Mononuclear cell (primary cell): ENCODE measurements at regions not wholly inside any gene's neighbourhood (a gene's known extent, or its start where the extent isn't known, plus 50 kb on each side); places are given as distances from the start of the nearest gene placed in this dataset.

Experiments used
- H3K27me3 ChIP-seq: 2 replicates; pipeline ENCODE4 v1.6.0; 2011; ENCODE audit warnings: low read length, control low read depth; ENCODE audit not compliant: insufficient read depth
- H3K4me1 ChIP-seq: 2 replicates; pipeline ENCODE4 v1.5.1; 2011; ENCODE audit warnings: mild to moderate bottlenecking, low read length, control low read depth; ENCODE audit not compliant: insufficient read depth
- H3K4me3 ChIP-seq: 2 replicates; pipeline ENCODE4 v1.5.1; 2011; ENCODE audit warnings: mild to moderate bottlenecking, low read length, moderate library complexity
- H3K9me3 ChIP-seq: 2 replicates; pipeline ENCODE4 v1.5.1; 2011; ENCODE audit warnings: low read depth, mild to moderate bottlenecking, control low read depth, low read length

GRCh38 chr9:81266086-81266485 is 423.3 kb downstream of the TLE1 start:
- H3K4me3 ChIP-seq = no peak overlapping the region
- H3K9me3 ChIP-seq = no peaks in the 10 kb centered on the region
- no peaks in the 10 kb centered on the region for H3K4me1 ChIP-seq
- H3K27me3 ChIP-seq = no peaks in the 10 kb centered on the region

GRCh38 chr9:81264516-81264915 is 424.8 kb downstream of the TLE1 start:
- H3K27me3 ChIP-seq = no peaks in the 10 kb centered on the region
- no peaks in the 10 kb centered on the region for H3K9me3 ChIP-seq
- H3K4me1 ChIP-seq = no peaks in the 10 kb centered on the region
- H3K4me3 ChIP-seq = no peak overlapping the region

- no peak overlapping the region for H3K4me3 ChIP-seq
- H3K4me1 ChIP-seq = no peaks in the 10 kb centered on the region
- H3K9me3 ChIP-seq = no peaks in the 10 kb centered on the region
- no peaks in the 10 kb centered on the region for H3K27me3 ChIP-seq
Measured at GRCh38 chr9:81259896-81260295, 429.5 kb downstream of the TLE1 start.

GRCh38 chr9:81256368-81256767 is 433.0 kb downstream of the TLE1 start:
- no peaks in the 10 kb centered on the region for H3K27me3 ChIP-seq
- no peak overlapping the region for H3K4me3 ChIP-seq
- H3K9me3 ChIP-seq = no peaks in the 10 kb centered on the region
- H3K4me1 ChIP-seq = no peaks in the 10 kb centered on the region

DNA sequence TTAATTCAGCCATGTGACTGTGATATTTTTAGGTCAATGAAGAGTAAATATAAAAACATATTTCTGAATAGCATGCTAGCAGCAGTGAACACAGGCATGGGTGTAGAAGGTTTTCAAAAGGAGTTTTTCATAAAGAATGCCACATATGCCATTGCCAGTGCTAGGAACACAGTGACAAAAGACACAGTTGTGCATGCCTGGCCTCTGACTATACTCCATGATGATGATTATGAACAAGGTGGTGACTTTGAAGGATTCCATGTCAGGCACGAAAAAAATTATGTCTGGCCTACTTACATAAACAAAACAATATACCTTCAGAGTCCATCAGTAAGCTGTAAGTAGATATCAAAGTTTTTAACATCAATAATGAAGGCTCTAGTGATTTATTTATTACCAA is 438.7 kb downstream of the TLE1 start:
- Histone ChIP-seq H3K9me3 (no peaks in the 10 kb centered on the region), H3K4me1 (no peaks in the 10 kb centered on the region), H3K4me3 (no peak overlapping the region), H3K27me3 (no peaks in the 10 kb centered on the region)

- Histone ChIP-seq H3K27me3 (no peaks in the 10 kb centered on the region), H3K4me3 (no peak overlapping the region), H3K9me3 (no peaks in the 10 kb centered on the region), H3K4me1 (no peaks in the 10 kb centered on the region)
Measured at GRCh38 chr9:81250041-81250440, 439.3 kb downstream of the TLE1 start.

DNA sequence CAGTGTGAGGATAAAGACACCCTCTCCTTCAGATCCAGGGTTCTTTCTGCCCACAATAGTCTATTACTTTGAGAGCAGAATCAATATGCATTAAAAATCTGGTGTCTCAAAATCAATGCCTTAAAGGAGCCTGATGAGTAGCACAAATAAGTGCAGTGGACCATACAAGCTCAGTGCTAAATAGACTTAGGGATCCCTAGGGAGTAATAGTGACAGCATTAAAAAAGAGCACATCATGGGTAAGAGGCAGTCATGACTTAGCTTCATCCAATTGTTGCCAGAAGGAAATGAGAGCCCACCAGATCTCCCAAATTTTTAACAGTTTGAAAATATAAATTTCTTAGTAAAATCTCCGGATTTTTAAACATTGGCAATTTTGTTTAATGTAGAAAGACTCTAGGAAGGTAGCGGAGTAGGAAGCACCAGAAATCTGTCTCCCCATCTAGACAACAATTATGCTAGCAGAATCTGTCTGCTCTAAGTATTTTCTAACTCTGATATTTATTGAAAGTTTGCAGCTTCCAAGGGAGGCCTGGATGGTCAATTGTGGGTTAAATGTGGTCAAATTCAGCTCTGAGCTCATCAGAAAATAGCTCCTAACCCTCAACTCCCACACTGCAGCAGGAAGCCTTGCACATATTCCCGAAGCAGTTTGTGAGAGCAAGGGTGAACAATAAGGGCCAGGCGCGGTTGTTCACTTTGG is 443.9 kb downstream of the TLE1 start:
- no peaks in the 10 kb centered on the region for H3K4me1 ChIP-seq
- no peaks in the 10 kb centered on the region for H3K27me3 ChIP-seq
- no peak overlapping the region for H3K4me3 ChIP-seq
- no peaks in the 10 kb centered on the region for H3K9me3 ChIP-seq

- no peaks in the 10 kb centered on the region for H3K27me3 ChIP-seq
- no peaks in the 10 kb centered on the region for H3K4me1 ChIP-seq
- H3K4me3 ChIP-seq = no peak overlapping the region
- H3K9me3 ChIP-seq = no peaks in the 10 kb centered on the region
Measured at GRCh38 chr9:81244631-81245030, 444.7 kb downstream of the TLE1 start.

GRCh38 chr9:81242866-81243265 is 446.5 kb downstream of the TLE1 start:
- no peaks in the 10 kb centered on the region for H3K9me3 ChIP-seq
- H3K4me1 ChIP-seq = no peaks in the 10 kb centered on the region
- H3K27me3 ChIP-seq = no peaks in the 10 kb centered on the region
- H3K4me3 ChIP-seq = no peak overlapping the region

GRCh38 chr9:81239388-81239787 is 450.0 kb downstream of the TLE1 start:
- H3K27me3 ChIP-seq = no peaks in the 10 kb centered on the region
- H3K4me3 ChIP-seq = no peak overlapping the region

GRCh38 chr9:81237565-81238231 is 451.6 kb downstream of the TLE1 start:
- Histone ChIP-seq H3K4me3 (no peak overlapping the region), H3K27me3 (no peaks in the 10 kb centered on the region), H3K9me3 (no peaks in the 10 kb centered on the region), H3K4me1 (no peaks in the 10 kb centered on the region)

More at GRCh38 chr9:81239388-81239787, 450.0 kb downstream of the TLE1 start:
- Histone ChIP-seq H3K4me1 (no peaks in the 10 kb centered on the region), H3K9me3 (no peaks in the 10 kb centered on the region)

DNA sequence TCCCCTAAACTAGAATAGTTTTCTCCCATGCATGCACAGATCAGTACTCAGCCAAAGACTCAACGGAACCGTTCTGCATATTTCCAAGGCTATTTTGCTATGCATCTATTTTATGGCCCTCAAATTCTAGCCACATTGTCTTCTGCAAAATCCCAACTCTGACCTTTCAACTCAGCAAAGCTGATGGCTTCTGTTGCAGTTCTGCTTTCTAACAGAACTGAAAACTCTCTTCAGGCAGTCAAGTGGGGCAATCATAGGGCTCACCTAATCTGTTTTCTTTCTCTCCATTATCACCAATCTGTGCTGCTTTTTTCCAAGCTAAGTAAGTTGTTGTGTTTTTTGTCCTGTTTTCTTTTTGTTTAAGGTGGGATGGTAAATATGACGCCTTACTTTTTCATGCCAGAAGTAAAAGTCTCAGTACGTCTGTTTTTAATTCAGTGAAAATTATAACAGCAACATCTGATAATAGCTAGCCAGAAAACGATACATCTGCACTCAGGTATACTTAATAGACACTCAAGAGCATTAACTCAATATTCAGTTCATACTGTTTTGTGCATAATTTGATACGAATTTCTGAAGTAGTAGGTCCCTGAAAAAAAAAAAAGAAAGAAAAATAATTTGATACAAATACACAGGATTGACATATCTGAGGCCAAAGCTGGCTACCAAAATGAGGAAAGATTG is 454.3 kb downstream of the TLE1 start:
- no peaks in the 10 kb centered on the region for H3K27me3 ChIP-seq
- no peaks in the 10 kb centered on the region for H3K4me1 ChIP-seq
- H3K9me3 ChIP-seq = no peaks in the 10 kb centered on the region
- H3K4me3 ChIP-seq = no peak overlapping the region

DNA sequence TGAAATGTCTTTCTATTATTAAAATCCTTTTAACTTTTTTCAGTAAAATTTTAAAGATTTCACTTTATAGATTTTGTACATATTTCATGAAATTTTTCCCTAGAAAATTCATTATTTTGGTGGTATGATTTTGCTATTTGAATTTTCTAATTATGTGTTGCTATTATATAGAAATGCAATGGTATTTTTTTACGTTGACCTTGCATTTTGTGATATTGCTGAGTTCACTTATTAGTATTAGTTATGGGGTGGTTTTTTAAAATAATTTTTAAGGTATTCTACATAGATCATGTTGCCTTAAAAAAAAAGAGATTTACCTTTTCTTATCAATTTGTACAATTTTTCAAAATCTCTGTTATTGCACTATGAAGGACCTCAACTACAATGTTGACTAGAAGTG is 458.3 kb downstream of the TLE1 start:
- H3K27me3 ChIP-seq = no peaks in the 10 kb centered on the region
- no peaks in the 10 kb centered on the region for H3K4me1 ChIP-seq
- no peaks in the 10 kb centered on the region for H3K9me3 ChIP-seq
- no peak overlapping the region for H3K4me3 ChIP-seq

DNA sequence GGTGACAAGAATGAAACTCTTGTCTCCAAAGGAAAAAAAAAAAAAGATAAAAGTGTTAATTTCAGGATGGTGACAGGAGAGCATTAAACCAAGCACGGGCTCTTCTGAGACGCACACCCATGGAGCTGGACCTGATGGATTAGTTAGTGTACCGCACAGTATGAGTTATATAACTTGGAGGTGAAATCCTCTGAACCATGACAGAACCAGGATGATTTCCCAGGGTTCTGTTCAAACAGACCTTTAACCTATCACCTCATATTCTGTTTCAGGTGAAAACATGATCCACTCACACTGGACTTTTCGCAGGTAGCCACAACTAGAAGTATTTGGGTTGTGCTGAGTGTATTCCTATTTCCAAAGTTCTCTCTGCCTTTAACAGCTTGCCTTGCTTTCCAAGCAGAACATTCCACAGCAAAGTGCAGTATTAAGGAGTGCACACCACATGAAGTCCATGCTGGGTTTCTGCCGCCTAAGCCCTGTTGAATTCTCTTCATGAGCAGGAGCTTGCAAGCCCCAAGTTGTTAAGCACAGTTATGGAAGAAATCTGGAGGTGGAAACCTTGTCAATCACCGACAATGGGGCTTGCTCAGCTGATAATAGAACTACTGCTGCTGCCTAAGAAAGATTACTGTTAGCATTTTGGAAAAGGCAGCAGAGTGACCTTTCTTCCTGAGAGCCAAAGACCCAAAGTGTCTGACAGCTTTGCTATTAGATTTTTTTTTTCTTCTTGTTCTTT is 461.7 kb downstream of the TLE1 start:
- no peak overlapping the region for H3K4me3 ChIP-seq
- H3K4me1 ChIP-seq = no peaks in the 10 kb centered on the region
- no peaks in the 10 kb centered on the region for H3K9me3 ChIP-seq
- H3K27me3 ChIP-seq = no peaks in the 10 kb centered on the region

DNA sequence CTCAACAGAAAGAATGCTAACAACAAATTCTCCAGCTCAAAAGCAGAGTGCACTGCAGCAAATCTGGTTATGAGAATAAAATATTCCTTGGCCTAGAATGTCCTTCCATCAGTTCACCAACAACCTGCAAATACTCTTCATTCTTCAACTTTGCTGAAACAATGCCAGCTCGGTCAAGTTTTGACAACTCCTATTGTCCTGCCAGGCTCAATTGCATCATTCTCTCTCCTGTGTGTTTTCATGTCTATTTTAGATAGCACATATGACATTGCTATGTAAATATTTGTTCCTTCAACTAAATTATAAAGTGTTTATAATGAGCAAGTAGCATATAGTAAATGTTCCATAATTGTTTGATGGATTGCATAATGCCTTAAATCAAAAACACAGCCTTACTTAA is 463.8 kb downstream of the TLE1 start:
- Histone ChIP-seq H3K27me3 (no peaks in the 10 kb centered on the region), H3K4me1 (no peaks in the 10 kb centered on the region)

More for the DNA sequence above, 463.8 kb downstream of the TLE1 start:
- H3K9me3 ChIP-seq = no peaks in the 10 kb centered on the region
- H3K4me3 ChIP-seq = no peak overlapping the region
